Fibroblast of lung (primary cell): ENCODE measurements at regions not wholly inside any gene's neighbourhood (a gene's known extent, or its start where the extent isn't known, plus 50 kb on each side); places are given as distances from the start of the nearest gene placed in this dataset.
"Not testable (repeated sequence)": the region's sequence is repeated elsewhere in the genome, so short reads cannot be mapped to it uniquely, and the experiment has no call there.

Experiments used
- DNase-seq, 2 donors: peaks; one replicate each; pipeline versions ENCODE4 v3.0.0 to v3.0.0-alpha.2; 2010; ENCODE audit warnings: low read depth in 2 of 2
- H2AFZ ChIP-seq: 2 replicates; pipeline ENCODE4 v1.5.1; 2012; ENCODE audit warnings: low read length, control low read depth, inconsistent platforms
- H3K27ac ChIP-seq: 2 replicates; pipeline ENCODE4 v1.5.1; 2011; ENCODE audit warnings: low read length, control low read depth; ENCODE audit not compliant: insufficient read depth
- H3K27me3 ChIP-seq: 2 replicates; pipeline ENCODE4 v1.5.1; 2011; ENCODE audit warnings: mild to moderate bottlenecking, low read length; ENCODE audit not compliant: control insufficient read depth, insufficient read depth
- H3K36me3 ChIP-seq: 2 replicates; pipeline ENCODE4 v1.5.1; 2011; ENCODE audit warnings: low read length; ENCODE audit not compliant: control insufficient read depth, insufficient read depth
- H3K4me1 ChIP-seq: 2 replicates; pipeline ENCODE4 v1.5.1; 2011; ENCODE audit warnings: low read length; ENCODE audit not compliant: control insufficient read depth, insufficient read depth; ENCODE audit errors: extremely low read depth
- H3K4me2 ChIP-seq: 2 replicates; pipeline ENCODE4 v1.5.1; 2011; ENCODE audit warnings: low read length, control low read depth; ENCODE audit not compliant: insufficient read depth; ENCODE audit errors: extremely low read depth
- H3K4me3 ChIP-seq, 4 experiments: fragments of 200-600 bp in 1 of 4; sonication (generic) in 1 of 4; replicated peaks in 1 of 4; 2 replicates each; pipeline ENCODE4 v1.5.1; 2011 to 2016; ENCODE audit warnings: low read length in 4 of 4, low read depth in 3 of 4, mild to moderate bottlenecking in 3 of 4, control low read depth in 2 of 4, inconsistent platforms in 1 of 4, mixed read lengths in 1 of 4; ENCODE audit not compliant: insufficient read depth in 1 of 4; ENCODE audit errors: control extremely low read depth in 1 of 4
- H3K79me2 ChIP-seq: 2 replicates; pipeline ENCODE4 v1.5.1; 2012; ENCODE audit warnings: mild to moderate bottlenecking, low read length, inconsistent platforms; ENCODE audit not compliant: control insufficient read depth, insufficient read depth
- H3K9ac ChIP-seq: 2 replicates; pipeline ENCODE4 v1.5.1; 2011; ENCODE audit warnings: mild to moderate bottlenecking, low read length, control low read depth; ENCODE audit not compliant: insufficient read depth
- H3K9me3 ChIP-seq: 2 replicates; pipeline ENCODE4 v1.5.1; 2012; ENCODE audit warnings: low read depth, low read length; ENCODE audit not compliant: control insufficient read depth, insufficient read depth
- H4K20me1 ChIP-seq: 2 replicates; pipeline ENCODE4 v1.5.1; 2011; ENCODE audit warnings: low read length; ENCODE audit not compliant: control insufficient read depth, insufficient read depth; ENCODE audit errors: extremely low read depth
- EZH2 ChIP-seq: IDR thresholded peaks from 2 replicates; pipeline ENCODE4 v1.5.1; 2012; ENCODE audit warnings: low read length, control low read depth, mild to moderate bottlenecking; ENCODE audit errors: missing control alignments
- TF ChIP-seq, protein P1 (sequence below), 2 donors: IDR thresholded peaks in 1 of 2; conservative IDR thresholded peaks in 1 of 2; 1 replicate in 1 of 2; 2 replicates in 1 of 2; pipeline ENCODE4 v1.5.1; 2011 to 2012; ENCODE audit warnings: low read length in 2 of 2, control low read depth in 1 of 2, inconsistent platforms in 1 of 2, low read depth in 1 of 2, mild to moderate bottlenecking in 1 of 2

DNA sequence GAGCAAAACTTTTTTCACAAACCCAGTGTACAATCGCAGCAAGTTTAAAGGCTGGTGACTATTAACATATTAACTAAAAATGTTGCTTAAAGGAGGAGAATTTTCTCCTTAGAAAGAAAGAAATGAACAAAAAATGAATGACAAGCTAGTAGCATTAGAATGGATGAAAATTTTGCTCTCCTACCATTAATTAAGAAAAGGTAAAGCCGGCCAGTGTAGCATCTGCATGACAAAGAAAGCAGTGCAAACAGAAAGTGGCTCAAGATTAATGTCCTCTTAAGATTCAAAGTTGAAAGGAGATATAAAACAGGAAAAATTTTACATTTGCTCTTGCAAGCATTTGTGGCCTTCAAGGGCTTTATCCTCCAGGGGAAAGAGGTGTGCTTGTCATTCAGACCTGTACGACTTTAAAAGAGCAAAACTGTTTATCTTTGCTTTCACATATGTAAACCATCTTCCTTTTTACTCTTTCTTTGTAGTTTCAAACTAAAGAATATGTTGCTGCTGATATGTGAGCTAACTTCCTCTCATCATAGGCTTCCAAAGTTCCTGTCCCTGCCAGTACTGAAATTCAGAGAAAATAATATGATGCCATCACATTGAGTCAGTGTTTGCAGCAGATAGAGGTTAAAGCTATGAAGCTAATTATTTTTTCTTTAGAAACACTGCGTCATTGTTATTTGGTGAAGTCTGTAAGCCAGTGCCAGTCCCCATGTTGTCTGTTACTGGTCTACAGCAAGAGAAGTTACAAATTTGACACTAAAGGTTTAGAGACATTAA is 439.1 kb upstream of the GRM7 start:
- H3K9me3 ChIP-seq: no peaks in the 10 kb centered on the region
- no peaks in the 10 kb centered on the region for H3K79me2 ChIP-seq
- H3K9ac ChIP-seq: no peak overlapping the region
- H3K27me3 ChIP-seq: no peaks in the 10 kb centered on the region
- no peak overlapping the region for H3K4me2 ChIP-seq
- no peak for DNase-seq
- H3K4me3 ChIP-seq: no peak overlapping the region
- H4K20me1 ChIP-seq: no peaks in the 10 kb centered on the region
- no peaks in the 10 kb centered on the region for H3K4me1 ChIP-seq
- H3K27ac ChIP-seq: no peak overlapping the region
- no peak for TF ChIP-seq EZH2
- TF ChIP-seq, protein P1, sequence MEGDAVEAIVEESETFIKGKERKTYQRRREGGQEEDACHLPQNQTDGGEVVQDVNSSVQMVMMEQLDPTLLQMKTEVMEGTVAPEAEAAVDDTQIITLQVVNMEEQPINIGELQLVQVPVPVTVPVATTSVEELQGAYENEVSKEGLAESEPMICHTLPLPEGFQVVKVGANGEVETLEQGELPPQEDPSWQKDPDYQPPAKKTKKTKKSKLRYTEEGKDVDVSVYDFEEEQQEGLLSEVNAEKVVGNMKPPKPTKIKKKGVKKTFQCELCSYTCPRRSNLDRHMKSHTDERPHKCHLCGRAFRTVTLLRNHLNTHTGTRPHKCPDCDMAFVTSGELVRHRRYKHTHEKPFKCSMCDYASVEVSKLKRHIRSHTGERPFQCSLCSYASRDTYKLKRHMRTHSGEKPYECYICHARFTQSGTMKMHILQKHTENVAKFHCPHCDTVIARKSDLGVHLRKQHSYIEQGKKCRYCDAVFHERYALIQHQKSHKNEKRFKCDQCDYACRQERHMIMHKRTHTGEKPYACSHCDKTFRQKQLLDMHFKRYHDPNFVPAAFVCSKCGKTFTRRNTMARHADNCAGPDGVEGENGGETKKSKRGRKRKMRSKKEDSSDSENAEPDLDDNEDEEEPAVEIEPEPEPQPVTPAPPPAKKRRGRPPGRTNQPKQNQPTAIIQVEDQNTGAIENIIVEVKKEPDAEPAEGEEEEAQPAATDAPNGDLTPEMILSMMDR (conservative IDR thresholded peaks at IDR 0.05 in 1 of 2, IDR thresholded peaks at IDR 0.05 in 1 of 2; ENCODE audit: low read depth in 1 of 2, low read length in 2 of 2): no peak
- no peaks in the 10 kb centered on the region for H3K36me3 ChIP-seq
- H2AFZ ChIP-seq: no peak overlapping the region

DNA sequence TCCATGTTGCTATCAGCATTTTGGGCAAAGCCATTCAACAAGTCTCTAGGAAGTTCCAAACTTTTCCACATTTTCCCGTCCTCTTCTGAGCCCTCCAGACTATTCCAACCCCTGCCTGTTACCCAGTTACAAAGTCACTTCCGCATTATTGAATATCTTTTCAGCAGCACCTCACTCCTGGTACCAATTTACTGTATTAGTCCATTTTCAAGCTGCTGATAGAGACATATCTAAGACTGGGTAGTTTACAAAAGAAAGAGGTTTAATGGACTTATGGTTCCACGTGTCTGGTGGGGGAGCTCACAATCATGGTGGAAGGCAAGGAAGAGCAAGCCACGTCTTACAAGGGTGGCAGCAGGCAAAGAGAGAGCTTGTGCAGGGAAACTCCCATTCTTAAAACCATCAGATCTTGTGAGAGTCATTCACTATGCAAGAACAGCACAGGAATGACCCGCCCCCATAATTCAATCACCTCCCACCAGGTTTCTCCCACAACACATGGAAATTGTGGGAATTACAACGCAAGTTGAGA is 435.6 kb upstream of the GRM7 start:
- H3K36me3 ChIP-seq: no peaks in the 10 kb centered on the region
- DNase-seq: no peak
- H3K9me3 ChIP-seq: no peaks in the 10 kb centered on the region
- no peak overlapping the region for H3K4me3 ChIP-seq
- no peaks in the 10 kb centered on the region for H4K20me1 ChIP-seq
- H2AFZ ChIP-seq: no peak overlapping the region
- no peaks in the 10 kb centered on the region for H3K4me1 ChIP-seq
- no peak overlapping the region for H3K27ac ChIP-seq
- no peak overlapping the region for H3K4me2 ChIP-seq
- H3K9ac ChIP-seq: no peak overlapping the region
- H3K79me2 ChIP-seq: no peaks in the 10 kb centered on the region
- no peaks in the 10 kb centered on the region for H3K27me3 ChIP-seq
- no peak for TF ChIP-seq EZH2
- TF ChIP-seq, protein P1 (conservative IDR thresholded peaks at IDR 0.05 in 1 of 2, IDR thresholded peaks at IDR 0.05 in 1 of 2; ENCODE audit: low read depth in 1 of 2, low read length in 2 of 2): no peak

DNA sequence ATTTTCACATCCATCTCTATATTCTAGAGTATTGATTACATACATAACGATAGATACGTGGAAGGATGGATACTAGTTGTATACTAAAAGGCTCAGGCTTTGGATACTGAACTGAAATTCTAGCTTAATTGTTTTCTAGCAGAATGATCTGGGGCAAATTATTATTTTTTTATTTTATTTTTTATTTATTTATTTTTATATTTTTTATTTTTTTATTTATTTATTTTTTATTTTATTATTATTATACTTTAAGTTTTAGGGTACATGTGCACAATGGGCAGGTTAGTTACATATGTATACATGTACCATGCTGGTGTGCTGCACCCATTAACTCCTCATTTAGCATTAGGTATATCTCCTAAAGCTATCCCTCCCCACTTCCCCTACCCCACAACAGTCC is 432.6 kb upstream of the GRM7 start:
- DNase-seq, H3K9ac ChIP-seq, H3K4me3 ChIP-seq, H3K9me3 ChIP-seq, H2AFZ ChIP-seq, H3K27ac ChIP-seq, H3K4me1 ChIP-seq, H4K20me1 ChIP-seq, H3K4me2 ChIP-seq, H3K36me3 ChIP-seq, H3K79me2 ChIP-seq, H3K27me3 ChIP-seq: not testable (repeated sequence)
